Limb (tissue), 2 donors: ENCODE measurements at regions not wholly inside any gene's neighbourhood (a gene's known extent, or its start where the extent isn't known, plus 50 kb on each side); places are given as distances from the start of the nearest gene placed in this dataset.
A peak's percentile ranks its signal among the peaks of the same experiment; 100 is the strongest.
"Not testable (repeated sequence)": the region's sequence is repeated elsewhere in the genome, so short reads cannot be mapped to it uniquely, and the experiment has no call there.

Source experiments
- DNase-seq, 2 donors: peaks; one replicate each; pipeline ENCODE4 v3.0.0-alpha.2; 2016; ENCODE audit errors: extremely low spot score in 2 of 2

- DNase-seq: peak in 1 of 2 donors; percentile 74
Observed at GRCh38 chr2:146734042-146734820, 1110.6 kb upstream of the ACVR2A start.

GRCh38 chr2:146730882-146731281 is 1113.9 kb upstream of the ACVR2A start:
- no peak for DNase-seq

GRCh38 chr2:146721486-146721885 is 1123.3 kb upstream of the ACVR2A start:
- DNase-seq: no peak

GRCh38 chr2:146720170-146720569 is 1124.7 kb upstream of the ACVR2A start:
- no peak for DNase-seq

GRCh38 chr2:146716591-146716990 is 1128.2 kb upstream of the ACVR2A start:
- no peak for DNase-seq

- DNase-seq: no peak
Observed at GRCh38 chr2:146709004-146709403, 1135.8 kb upstream of the ACVR2A start.

- no peak for DNase-seq
Observed at GRCh38 chr2:146701183-146701582, 1143.6 kb upstream of the ACVR2A start.

- DNase-seq: no peak
Observed at GRCh38 chr2:146697307-146697706, 1147.5 kb upstream of the ACVR2A start.

GRCh38 chr2:146696787-146697186 is 1148.0 kb upstream of the ACVR2A start:
- not testable (repeated sequence) for DNase-seq

GRCh38 chr2:146681991-146682390 is 1162.8 kb upstream of the ACVR2A start:
- DNase-seq: no peak

GRCh38 chr2:146678516-146678915 is 1166.3 kb upstream of the ACVR2A start:
- DNase-seq: no peak

GRCh38 chr2:146677280-146677679 is 1167.5 kb upstream of the ACVR2A start:
- no peak for DNase-seq

- no peak for DNase-seq
Observed at GRCh38 chr2:146669735-146670134, 1175.1 kb upstream of the ACVR2A start.

- no peak for DNase-seq
Observed at GRCh38 chr2:146666340-146666739, 1178.5 kb upstream of the ACVR2A start.

- DNase-seq: no peak
Observed at GRCh38 chr2:146665800-146666199, 1179.0 kb upstream of the ACVR2A start.

GRCh38 chr2:146661473-146662096 is 1183.2 kb upstream of the ACVR2A start:
- peak in 1 of 2 donors; percentile 51 for DNase-seq

GRCh38 chr2:146659976-146660375 is 1184.9 kb upstream of the ACVR2A start:
- DNase-seq: no peak

GRCh38 chr2:146652311-146652710 is 1192.5 kb upstream of the ACVR2A start:
- DNase-seq: no peak

- DNase-seq: no peak
Observed at GRCh38 chr2:146651361-146651760, 1193.5 kb upstream of the ACVR2A start.

- DNase-seq: no peak
Observed at GRCh38 chr2:146642066-146642465, 1202.8 kb upstream of the ACVR2A start.

GRCh38 chr2:146634230-146635097 is 1210.4 kb upstream of the ACVR2A start:
- no peak for DNase-seq

GRCh38 chr2:146633159-146633558 is 1211.7 kb upstream of the ACVR2A start:
- DNase-seq: no peak
